ENCODE measurements at regions not wholly inside any gene's neighbourhood (a gene's known extent, or its start where the extent isn't known, plus 50 kb on each side); places are given as distances from the start of the nearest gene placed in this dataset.

- TF ChIP-seq CTCF (IDR thresholded peaks at IDR 0.05; ENCODE audit: low read length) (no peak), EZH2 (IDR thresholded peaks at IDR 0.05; ENCODE audit: borderline replicate concordance, low read length) (no peak)
Observed at GRCh38 chr16:47978491-47979163, 177.2 kb downstream of the ABCC12 start.

Data from OCI-LY1 (cell line).